CD1c-positive myeloid dendritic cell (primary cell): ENCODE measurements at regions not wholly inside any gene's neighbourhood (a gene's known extent, or its start where the extent isn't known, plus 50 kb on each side); places are given as distances from the start of the nearest gene placed in this dataset.
"Not testable (repeated sequence)": the region's sequence is repeated elsewhere in the genome, so short reads cannot be mapped to it uniquely, and the experiment has no call there.

ENCODE experiments used
- DNase-seq: peaks from one replicate; pipeline ENCODE4 v3.0.0-alpha.2; 2016; ENCODE audit errors: extremely low spot score

GRCh38 chr1:70490153-70490552 is 79.1 kb downstream of the CTH start:
- no peak for DNase-seq

GRCh38 chr1:70495370-70495769 is 84.3 kb downstream of the CTH start:
- no peak for DNase-seq

GRCh38 chr1:70496181-70496580 is 85.1 kb downstream of the CTH start:
- DNase-seq, result no peak

GRCh38 chr1:70497152-70497551 is 86.1 kb downstream of the CTH start:
- DNase-seq, result no peak

GRCh38 chr1:70498666-70499065 is 87.6 kb downstream of the CTH start:
- DNase-seq, result no peak

GRCh38 chr1:70499695-70500094 is 88.6 kb downstream of the CTH start:
- peak; percentile 13 for DNase-seq

GRCh38 chr1:70503358-70503757 is 92.3 kb downstream of the CTH start:
- no peak for DNase-seq

- peak; percentile 59 for DNase-seq
Measured at GRCh38 chr1:70504176-70504820, 93.2 kb downstream of the CTH start.

GRCh38 chr1:70504821-70505193 is 93.7 kb downstream of the CTH start:
- DNase-seq, result no peak

GRCh38 chr1:70507991-70508390 is 96.9 kb downstream of the CTH start:
- not testable (repeated sequence) for DNase-seq

- peak; percentile 79 for DNase-seq
Measured at GRCh38 chr1:70509996-70510876, 99.2 kb downstream of the CTH start.

- DNase-seq, result no peak
Measured at GRCh38 chr1:70517444-70517843, 106.4 kb downstream of the CTH start.

- DNase-seq, result no peak
Measured at GRCh38 chr1:70518106-70518505, 107.0 kb downstream of the CTH start.

- peak; percentile 4 for DNase-seq
Measured at GRCh38 chr1:70528590-70529333, 117.7 kb downstream of the CTH start.

GRCh38 chr1:70536708-70537366 is 125.8 kb downstream of the CTH start:
- DNase-seq, result no peak

- DNase-seq, result no peak
Measured at GRCh38 chr1:70537788-70538187, 126.7 kb downstream of the CTH start.

GRCh38 chr1:70542030-70542429 is 131.0 kb downstream of the CTH start:
- no peak for DNase-seq

GRCh38 chr1:70542856-70543255 is 131.8 kb downstream of the CTH start:
- DNase-seq, result no peak

- DNase-seq, result no peak
Measured at GRCh38 chr1:70546726-70547125, 135.7 kb downstream of the CTH start.

- DNase-seq, result no peak
Measured at GRCh38 chr1:70552662-70553566, 141.8 kb downstream of the CTH start.

GRCh38 chr1:70553567-70553956 is 142.5 kb downstream of the CTH start:
- DNase-seq, result no peak
